ENCODE measurements at regions not wholly inside any gene's neighbourhood (a gene's known extent, or its start where the extent isn't known, plus 50 kb on each side); places are given as distances from the start of the nearest gene placed in this dataset.

GRCh38 chr4:189001971-189002450 lies 862.8 kb downstream of the TRIML1 start:
- TF ChIP-seq CTCF (IDR thresholded peaks at IDR 0.05): no peak
- no peak for TF ChIP-seq POLR2A (IDR thresholded peaks at IDR 0.05)
